GM12891 (cell line): ENCODE measurements at regions not wholly inside any gene's neighbourhood (a gene's known extent, or its start where the extent isn't known, plus 50 kb on each side); places are given as distances from the start of the nearest gene placed in this dataset.

Source experiments
- DNase-seq: peaks from one replicate; pipeline ENCODE4 v3.0.0; 2011; ENCODE audit warnings: low spot score; ENCODE audit not compliant: insufficient read length
- FAIRE-seq: peaks from 2 replicates; lab custom pipeline; 2011; peaks lifted over from hg19 to GRCh38; lab: Jason Lieb, UNC
- PAX5 ChIP-seq: IDR thresholded peaks from 2 replicates; pipeline ENCODE4 v1.6.1; 2011; ENCODE audit warnings: low read length, moderate library complexity, mild to moderate bottlenecking; ENCODE audit not compliant: insufficient read depth, severe bottlenecking
- POLR2A ChIP-seq: IDR thresholded peaks from 2 replicates; pipeline ENCODE4 v1.6.1; 2011; ENCODE audit warnings: low read depth, low read length, control low read depth
- POLR2AphosphoS5 ChIP-seq: IDR thresholded peaks from 2 replicates; pipeline ENCODE4 v1.6.1; 2011; ENCODE audit warnings: low read depth, low read length, control low read depth
- POU2F2 ChIP-seq: IDR thresholded peaks from 2 replicates; pipeline ENCODE4 v1.6.1; 2011; ENCODE audit warnings: low read depth, mild to moderate bottlenecking, control low read depth, low read length, moderate library complexity
- SPI1 ChIP-seq: IDR thresholded peaks from 2 replicates; pipeline ENCODE4 v1.6.1; 2011; ENCODE audit warnings: low read depth, low read length, control low read depth
- TAF1 ChIP-seq: IDR thresholded peaks from 2 replicates; pipeline ENCODE4 v1.6.1; 2011; ENCODE audit warnings: low read depth, low read length, control low read depth

GRCh38 chr2:144288438-144288837 is 231.5 kb downstream of the ZEB2 start:
- no peak for DNase-seq
- FAIRE-seq, result no peak
- TF ChIP-seq PAX5 (no peak), POLR2AphosphoS5 (no peak), TAF1 (no peak)

GRCh38 chr2:144285324-144285723 is 234.6 kb downstream of the ZEB2 start:
- TF ChIP-seq POU2F2 (no peak), SPI1 (no peak), PAX5 (no peak), TAF1 (no peak), POLR2AphosphoS5 (no peak), POLR2A (no peak)
- FAIRE-seq, result no peak
- no peak for DNase-seq

GRCh38 chr2:144281476-144281875 is 238.4 kb downstream of the ZEB2 start:
- TF ChIP-seq POU2F2 (no peak), PAX5 (no peak), POLR2A (no peak), POLR2AphosphoS5 (no peak), TAF1 (no peak), SPI1 (no peak)
- DNase-seq, result no peak
- no peak for FAIRE-seq

- DNase-seq (no peak), FAIRE-seq (no peak)
- no peak for TF ChIP-seq PAX5
- TF ChIP-seq SPI1, result no peak
- no peak for TF ChIP-seq POU2F2
- no peak for TF ChIP-seq TAF1
- TF ChIP-seq POLR2AphosphoS5, result no peak
- TF ChIP-seq POLR2A, result no peak
Observed at GRCh38 chr2:144280009-144280408, 239.9 kb downstream of the ZEB2 start.

GRCh38 chr2:144279165-144279564 is 240.8 kb downstream of the ZEB2 start:
- DNase-seq (no peak), FAIRE-seq (no peak)
- TF ChIP-seq SPI1 (no peak), POLR2A (no peak), TAF1 (no peak), POLR2AphosphoS5 (no peak), PAX5 (no peak), POU2F2 (no peak)

- FAIRE-seq (no peak), DNase-seq (no peak)
- TF ChIP-seq POLR2AphosphoS5, result no peak
Observed at GRCh38 chr2:144277622-144278354, 242.1 kb downstream of the ZEB2 start.

GRCh38 chr2:144275340-144275739 is 244.6 kb downstream of the ZEB2 start:
- no peak for TF ChIP-seq POLR2A
- TF ChIP-seq PAX5, result no peak
- no peak for TF ChIP-seq SPI1
- TF ChIP-seq POLR2AphosphoS5, result no peak
- TF ChIP-seq TAF1, result no peak
- DNase-seq (no peak), FAIRE-seq (no peak)

- no peak for TF ChIP-seq SPI1
- TF ChIP-seq PAX5, result no peak
- no peak for TF ChIP-seq POU2F2
- TF ChIP-seq POLR2A, result no peak
- DNase-seq (no peak), FAIRE-seq (no peak)
Observed at GRCh38 chr2:144274131-144274530, 245.8 kb downstream of the ZEB2 start.

GRCh38 chr2:144270951-144271350 is 249.0 kb downstream of the ZEB2 start:
- TF ChIP-seq SPI1, result no peak
- no peak for TF ChIP-seq PAX5
- TF ChIP-seq TAF1, result no peak
- TF ChIP-seq POLR2AphosphoS5, result no peak
- no peak for TF ChIP-seq POU2F2
- TF ChIP-seq POLR2A, result no peak
- no peak for FAIRE-seq
- no peak for DNase-seq

- TF ChIP-seq TAF1 (no peak), POLR2A (no peak), POU2F2 (no peak), PAX5 (no peak), POLR2AphosphoS5 (no peak), SPI1 (no peak)
- FAIRE-seq (no peak), DNase-seq (no peak)
Observed at GRCh38 chr2:144268036-144268678, 251.8 kb downstream of the ZEB2 start.

- FAIRE-seq (peak; percentile 73), DNase-seq (no peak)
- TF ChIP-seq SPI1 (peak; percentile 50), POLR2A (no peak)
Observed at GRCh38 chr2:144267239-144267638, 252.7 kb downstream of the ZEB2 start.
